ENCODE measurements at regions not wholly inside any gene's neighbourhood (a gene's known extent, or its start where the extent isn't known, plus 50 kb on each side); places are given as distances from the start of the nearest gene placed in this dataset.
"Not testable (repeated sequence)": the region's sequence is repeated elsewhere in the genome, so short reads cannot be mapped to it uniquely, and the experiment has no call there.

GRCh38 chr13:67977066-67977465 lies 746.9 kb upstream of the PCDH9 start:
- no peak for DNase-seq

- no peak for DNase-seq
Measured at GRCh38 chr13:67971291-67971690, 741.2 kb upstream of the PCDH9 start.

- DNase-seq, result no peak
Measured at GRCh38 chr13:67967031-67967430, 736.9 kb upstream of the PCDH9 start.

- DNase-seq, result no peak
Measured at GRCh38 chr13:67966065-67966464, 735.9 kb upstream of the PCDH9 start.

- no peak for DNase-seq
Measured at GRCh38 chr13:67964986-67965385, 734.9 kb upstream of the PCDH9 start.

- no peak for DNase-seq
Measured at GRCh38 chr13:67964091-67964490, 734.0 kb upstream of the PCDH9 start.

- DNase-seq, result no peak
Measured at GRCh38 chr13:67961331-67961730, 731.2 kb upstream of the PCDH9 start.

- no peak for DNase-seq
Measured at GRCh38 chr13:67951431-67951830, 721.3 kb upstream of the PCDH9 start.

- no peak for DNase-seq
Measured at GRCh38 chr13:67950603-67951002, 720.5 kb upstream of the PCDH9 start.

GRCh38 chr13:67946131-67946530 lies 716.0 kb upstream of the PCDH9 start:
- DNase-seq, result no peak

GRCh38 chr13:67943116-67943515 lies 713.0 kb upstream of the PCDH9 start:
- no peak for DNase-seq

- DNase-seq, result no peak
Measured at GRCh38 chr13:67935626-67936025, 705.5 kb upstream of the PCDH9 start.

GRCh38 chr13:67934617-67935330 lies 704.6 kb upstream of the PCDH9 start:
- no peak for DNase-seq

GRCh38 chr13:67932991-67933390 lies 702.9 kb upstream of the PCDH9 start:
- no peak for DNase-seq

- DNase-seq, result no peak
Measured at GRCh38 chr13:67917291-67917987, 687.3 kb upstream of the PCDH9 start.

- no peak for DNase-seq
Measured at GRCh38 chr13:67916650-67917049, 686.5 kb upstream of the PCDH9 start.

- no peak for DNase-seq
Measured at GRCh38 chr13:67914535-67914934, 684.4 kb upstream of the PCDH9 start.

GRCh38 chr13:67902960-67903359 lies 672.8 kb upstream of the PCDH9 start:
- not testable (repeated sequence) for DNase-seq

GRCh38 chr13:67880916-67881315 lies 650.8 kb upstream of the PCDH9 start:
- DNase-seq, result no peak

- DNase-seq, result no peak
Measured at GRCh38 chr13:67878376-67878775, 648.2 kb upstream of the PCDH9 start.

- DNase-seq, result no peak
Measured at GRCh38 chr13:67877031-67877430, 646.9 kb upstream of the PCDH9 start.

- DNase-seq, result no peak
Measured at GRCh38 chr13:67867206-67867605, 637.1 kb upstream of the PCDH9 start.

GRCh38 chr13:67860315-67860714 lies 630.2 kb upstream of the PCDH9 start:
- DNase-seq, result no peak

GRCh38 chr13:67859904-67860303 lies 629.8 kb upstream of the PCDH9 start:
- no peak for DNase-seq

All from NCI-H446 treated with DMSO at 0.1 percent for 48 hours (cell line).